ENCODE measurements at regions not wholly inside any gene's neighbourhood (a gene's known extent, or its start where the extent isn't known, plus 50 kb on each side); places are given as distances from the start of the nearest gene placed in this dataset.

- TF ChIP-seq CTCF (IDR thresholded peaks at IDR 0.05): no peak
- TF ChIP-seq POLR2A (IDR thresholded peaks at IDR 0.05): no peak
Observed at GRCh38 chr14:83993545-83993944, 1536.4 kb upstream of the FLRT2 start.

All from sigmoid colon (tissue), 3 donors.